Fibroblast of skin of back (primary cell): ENCODE measurements at regions not wholly inside any gene's neighbourhood (a gene's known extent, or its start where the extent isn't known, plus 50 kb on each side); places are given as distances from the start of the nearest gene placed in this dataset.

Experiments
- DNase-seq: peaks from one replicate; pipeline ENCODE4 v3.0.0-alpha.2; 2013

DNA sequence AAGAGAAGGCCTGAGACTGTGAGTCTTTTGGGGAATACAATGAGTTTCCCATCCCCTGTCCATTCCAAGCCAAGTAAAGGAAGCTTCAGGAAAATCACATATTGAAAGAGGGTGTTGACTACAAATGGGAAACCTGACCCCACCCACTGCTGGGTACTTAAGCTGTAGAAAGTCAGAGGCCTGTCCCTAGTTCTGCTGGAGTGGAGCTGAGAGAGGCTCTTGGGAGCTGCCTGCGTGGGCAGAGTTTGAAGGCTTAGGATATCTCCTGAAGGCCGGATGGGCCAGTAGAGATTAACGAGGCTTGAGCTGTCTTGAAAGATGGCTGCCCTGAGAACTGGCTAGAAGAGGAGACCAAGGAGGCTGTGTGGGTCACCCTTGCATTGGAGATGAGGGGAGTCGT lies 176.2 kb upstream of the NECTIN1 start:
- no peak for DNase-seq

DNA sequence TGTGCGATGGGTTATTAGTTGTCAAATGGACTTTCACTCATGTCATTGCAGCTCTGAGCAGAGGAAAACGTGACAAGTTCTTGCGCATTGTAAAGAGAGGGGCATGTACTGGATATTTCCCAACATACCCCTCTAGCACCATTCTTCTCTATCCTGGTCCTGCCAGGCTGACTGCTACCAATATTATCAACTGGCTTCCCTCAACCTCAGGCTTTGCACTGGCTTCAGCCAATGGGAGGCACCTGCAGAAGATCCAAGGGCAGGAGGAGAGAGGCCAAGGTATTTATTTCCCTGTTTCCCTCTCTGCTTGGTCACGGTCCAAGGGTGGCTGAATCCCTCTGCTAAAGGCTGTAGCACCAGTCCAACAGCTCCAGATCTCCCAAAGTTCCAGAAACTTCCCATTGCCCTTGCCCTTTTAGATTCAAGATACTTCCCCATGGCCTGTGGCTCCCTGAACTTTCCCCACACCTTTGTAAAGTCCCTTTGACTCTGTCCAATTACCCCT lies 175.6 kb upstream of the NECTIN1 start:
- DNase-seq, result no peak

DNA sequence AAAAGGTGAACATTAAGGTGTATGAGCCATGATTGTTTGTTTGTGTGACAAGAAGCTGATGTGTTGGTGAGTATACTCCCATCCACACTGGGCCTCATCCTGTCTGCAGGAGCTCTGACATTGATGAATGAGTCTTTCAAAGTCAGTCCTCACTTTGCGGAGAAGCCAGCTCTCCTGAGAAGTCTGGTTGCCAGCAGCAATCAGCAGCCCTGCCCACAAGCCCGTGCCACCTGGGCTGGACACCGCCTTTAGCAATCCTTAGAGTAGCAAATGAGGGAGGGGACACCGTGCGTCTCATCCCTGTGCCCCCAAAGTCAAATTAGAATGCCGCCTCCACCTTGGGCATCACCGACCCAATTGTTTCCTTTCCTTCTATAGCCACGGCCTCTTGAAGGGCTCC lies 174.8 kb upstream of the NECTIN1 start:
- DNase-seq, result no peak

DNA sequence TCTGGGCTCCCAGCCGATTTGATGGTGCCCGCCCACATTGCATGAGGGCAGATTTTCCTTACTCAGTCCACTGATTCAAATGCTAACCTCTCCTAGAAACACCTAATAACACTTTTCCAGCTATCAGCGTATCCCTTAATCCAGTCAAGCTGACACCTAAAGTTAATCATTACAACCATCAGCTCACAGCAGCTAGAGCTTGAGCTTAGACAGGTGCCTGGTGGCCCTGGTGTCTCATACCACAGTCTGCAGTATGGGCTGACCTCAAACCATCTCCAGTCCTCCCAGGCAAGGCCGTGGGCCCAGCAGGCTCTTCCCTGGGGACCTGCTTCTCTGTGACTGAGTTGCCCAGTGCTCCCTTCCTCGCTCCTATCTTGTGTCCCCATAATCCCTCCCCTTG lies 174.4 kb upstream of the NECTIN1 start:
- DNase-seq, result no peak

DNA sequence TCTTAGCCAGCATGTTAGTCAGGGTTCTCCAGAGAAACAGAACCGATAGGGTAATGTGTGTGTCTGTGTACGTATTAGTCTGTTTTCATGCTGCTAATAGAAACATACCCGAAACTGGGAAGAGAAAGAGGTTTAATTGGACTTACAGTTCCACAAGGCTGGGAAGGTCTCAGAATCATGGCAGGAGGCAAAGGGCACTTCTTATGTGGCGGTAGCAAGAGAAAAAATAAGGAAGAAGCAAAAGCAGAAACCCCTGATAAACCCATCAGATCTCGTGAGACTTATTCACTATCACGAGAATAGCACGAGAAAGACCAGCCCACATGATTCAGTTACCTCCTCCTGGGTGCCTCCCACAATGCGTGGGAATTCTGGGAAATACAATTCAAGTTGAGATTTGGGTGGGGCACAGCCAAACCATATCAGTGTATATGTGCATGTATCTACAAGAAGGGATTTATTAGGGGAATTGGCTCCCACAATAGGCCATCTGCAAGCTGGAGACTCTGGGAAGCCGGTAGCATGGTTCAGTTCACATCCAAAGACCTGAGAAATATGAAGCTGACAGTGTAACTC lies 173.7 kb upstream of the NECTIN1 start:
- no peak for DNase-seq

DNA sequence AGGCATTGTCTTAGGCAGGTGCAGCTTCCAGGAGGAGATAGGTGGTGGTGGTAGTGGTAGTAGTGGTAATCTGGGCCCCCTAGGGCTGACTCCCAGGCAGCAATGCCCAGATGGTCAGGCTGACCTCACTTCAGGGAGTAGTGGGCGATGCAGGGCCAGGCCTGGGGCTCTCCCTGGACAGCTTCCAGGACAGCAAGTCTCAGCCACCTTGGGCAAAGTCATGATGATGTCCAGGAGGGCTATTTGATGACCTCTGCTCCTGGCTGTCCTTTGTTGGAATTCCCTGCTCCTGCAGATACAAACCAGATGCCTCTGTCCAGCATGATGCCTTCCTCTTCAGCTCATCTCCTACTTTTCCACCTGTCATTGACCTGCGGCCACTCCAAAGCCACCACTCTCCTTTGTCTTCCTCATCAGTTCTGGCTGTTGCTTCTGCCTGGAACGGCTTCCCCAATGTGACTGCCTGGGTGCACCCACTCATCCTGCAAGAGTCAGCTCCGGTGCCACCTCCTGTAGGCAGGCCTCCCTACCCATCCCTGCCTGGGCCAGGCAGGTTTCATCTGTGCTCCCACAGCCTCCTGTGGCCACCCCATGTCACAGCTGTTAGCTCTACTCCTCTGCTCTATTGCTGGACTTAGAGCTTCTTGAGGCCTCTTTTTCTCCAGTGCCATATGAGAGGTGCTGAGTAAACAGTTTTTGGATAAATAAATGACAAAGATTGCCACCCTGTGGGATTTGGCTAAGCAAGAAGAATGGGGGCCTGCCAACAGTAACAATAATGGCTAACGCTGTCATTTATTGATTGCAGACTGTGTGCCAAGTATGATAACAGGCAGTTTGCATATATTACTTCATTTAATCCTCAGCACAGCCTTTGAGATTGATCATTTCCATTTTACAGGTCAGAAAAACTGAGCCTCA lies 172.9 kb upstream of the NECTIN1 start:
- no peak for DNase-seq

DNA sequence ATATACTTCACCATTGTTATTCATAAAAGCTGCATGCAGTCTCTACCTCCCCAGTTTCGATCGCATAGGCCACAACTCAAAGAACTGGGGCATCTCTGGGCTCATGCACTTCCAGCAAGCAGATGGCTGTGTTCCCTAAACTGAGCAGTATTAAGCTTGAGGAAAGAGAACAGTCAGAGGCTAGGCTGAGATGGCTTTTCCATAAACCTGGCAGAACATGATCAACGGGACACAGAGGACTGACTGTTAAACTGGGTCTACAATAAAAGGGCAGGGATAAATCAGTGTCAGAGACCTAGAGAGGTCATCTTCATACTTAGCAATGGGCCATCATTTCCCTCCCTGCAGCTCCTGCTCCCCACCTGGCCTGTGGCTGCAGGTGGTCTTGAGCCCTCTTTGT lies 171.0 kb upstream of the NECTIN1 start:
- no peak for DNase-seq

DNA sequence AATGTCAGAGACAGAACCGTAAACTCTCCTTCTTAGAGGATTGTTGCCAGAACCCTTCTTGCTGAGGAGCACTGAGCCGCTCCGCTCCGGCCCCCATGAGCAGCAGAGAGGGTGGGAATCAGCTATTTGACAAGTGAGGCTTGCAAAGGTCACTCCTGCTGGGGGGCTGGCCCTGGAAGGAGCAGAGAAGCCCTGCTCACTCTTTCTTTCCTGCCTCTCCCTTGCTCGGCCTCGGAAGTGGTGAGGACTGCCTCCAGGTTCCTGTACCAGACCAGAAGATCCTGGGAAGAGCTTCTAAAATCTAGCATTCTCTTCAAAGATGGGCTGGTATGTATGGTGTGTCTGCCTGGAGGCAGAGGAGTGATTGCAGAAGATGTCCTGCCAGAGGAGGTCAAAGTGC lies 168.6 kb upstream of the NECTIN1 start:
- DNase-seq, result no peak

DNA sequence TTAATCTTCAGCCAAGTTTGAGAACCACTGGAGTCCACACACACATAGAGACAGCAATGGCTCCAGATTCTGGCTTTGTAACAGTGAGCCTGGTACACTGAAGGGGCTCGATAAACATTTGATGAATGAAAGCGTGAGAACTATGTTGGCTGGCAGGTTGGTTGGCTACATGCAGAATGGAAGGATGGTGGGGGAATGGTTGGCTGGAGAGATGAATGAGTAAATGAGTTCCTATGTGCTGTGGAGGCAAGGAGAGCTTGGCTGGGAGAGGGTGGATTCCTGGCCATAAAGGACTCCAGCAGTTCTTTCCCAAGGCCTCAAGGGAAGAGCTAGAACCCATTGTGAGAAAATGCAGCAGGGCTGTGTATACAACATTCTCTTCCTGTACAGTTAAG lies 168.0 kb upstream of the NECTIN1 start:
- DNase-seq, result no peak

DNA sequence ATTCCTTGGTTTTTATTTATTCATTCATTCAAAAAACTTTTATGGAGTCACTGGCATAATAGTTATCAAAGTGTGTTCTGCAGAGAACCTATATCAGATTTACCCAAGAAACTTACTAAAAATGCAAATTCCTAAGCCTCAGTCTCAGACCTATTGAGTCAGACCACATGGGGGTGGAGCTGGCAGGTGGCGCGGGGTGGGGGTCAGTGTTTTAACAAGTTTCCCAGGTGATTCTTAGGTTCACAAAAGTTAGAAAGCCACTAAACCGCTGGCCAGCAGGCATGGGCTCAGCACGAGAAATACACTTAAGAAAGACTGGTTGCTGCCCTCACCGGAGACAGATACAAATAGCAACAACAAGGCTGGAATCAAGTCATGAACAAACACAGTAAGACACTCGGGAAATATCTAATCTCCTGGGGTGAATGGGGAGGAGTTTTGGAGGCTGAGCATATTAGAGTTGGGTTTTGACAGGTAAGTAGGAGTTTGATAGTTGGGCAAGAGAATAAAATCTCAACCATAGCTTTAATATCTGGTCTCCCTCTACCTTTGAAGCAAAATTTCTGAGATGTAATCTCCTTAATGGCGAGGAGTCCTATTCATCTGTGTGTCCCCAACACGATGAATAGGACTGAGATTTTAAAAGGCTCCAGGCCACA lies 167.5 kb upstream of the NECTIN1 start:
- no peak for DNase-seq

DNA sequence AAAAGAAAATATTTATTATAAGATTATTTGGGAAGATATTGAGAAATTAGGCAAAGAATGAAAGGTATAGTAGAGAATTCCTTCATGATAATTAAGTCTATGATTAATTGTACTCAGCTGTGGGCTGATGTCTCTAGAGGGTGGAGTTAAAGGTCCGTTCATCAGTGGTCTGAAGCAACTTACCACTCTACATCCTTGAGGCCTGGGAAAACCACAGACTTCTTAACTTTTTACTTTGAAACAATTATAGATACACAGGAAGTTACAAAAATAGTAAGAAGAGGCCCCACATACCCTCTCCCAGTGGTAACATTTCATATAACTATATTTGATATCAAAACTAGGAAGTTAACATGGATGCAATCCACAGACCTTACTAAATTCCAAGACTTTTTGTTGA lies 167.0 kb upstream of the NECTIN1 start:
- DNase-seq, result no peak

DNA sequence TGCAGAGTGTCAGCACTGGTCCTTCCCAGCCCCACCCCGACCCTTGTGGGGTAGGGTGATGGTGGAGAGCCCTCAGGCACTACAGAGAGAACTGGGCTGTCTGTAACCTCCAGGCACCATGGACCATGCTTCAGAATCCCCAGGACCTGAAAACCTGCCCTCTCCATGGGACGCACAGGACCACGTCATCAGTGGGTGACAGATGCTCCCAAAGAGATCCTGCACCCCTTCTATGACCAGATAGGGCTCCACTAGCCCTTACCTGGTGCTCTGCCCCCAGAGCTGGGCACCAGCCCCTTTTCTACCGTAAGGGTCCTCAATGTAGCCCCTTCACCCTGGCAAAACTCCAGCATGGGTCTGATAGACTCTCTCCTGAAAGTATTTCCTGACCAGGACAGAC lies 165.9 kb upstream of the NECTIN1 start:
- DNase-seq, result no peak

DNA sequence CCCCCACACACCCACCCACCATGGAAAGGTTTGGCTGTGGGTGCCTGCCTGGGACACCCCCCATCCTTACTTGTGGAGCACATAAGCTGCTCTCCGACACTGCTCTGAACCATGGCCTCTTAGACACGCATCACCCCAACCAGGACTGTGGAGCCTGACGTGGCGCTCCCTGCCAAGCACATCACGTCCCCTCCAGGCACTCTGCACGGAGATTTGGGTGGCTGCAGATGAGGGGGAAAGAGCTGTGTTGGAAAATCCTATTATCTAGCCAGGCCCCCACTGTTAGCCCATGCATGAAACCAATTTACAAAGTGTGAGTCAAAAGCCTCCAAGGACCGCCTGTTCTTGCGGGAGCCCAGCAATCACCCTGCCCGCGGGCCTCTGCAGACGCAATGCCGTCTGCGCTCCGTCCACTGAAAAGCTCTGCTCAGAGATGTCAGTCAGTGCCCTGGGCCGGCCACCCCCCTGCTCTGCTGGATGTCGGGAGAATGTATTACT lies 163.4 kb upstream of the NECTIN1 start:
- no peak for DNase-seq

DNA sequence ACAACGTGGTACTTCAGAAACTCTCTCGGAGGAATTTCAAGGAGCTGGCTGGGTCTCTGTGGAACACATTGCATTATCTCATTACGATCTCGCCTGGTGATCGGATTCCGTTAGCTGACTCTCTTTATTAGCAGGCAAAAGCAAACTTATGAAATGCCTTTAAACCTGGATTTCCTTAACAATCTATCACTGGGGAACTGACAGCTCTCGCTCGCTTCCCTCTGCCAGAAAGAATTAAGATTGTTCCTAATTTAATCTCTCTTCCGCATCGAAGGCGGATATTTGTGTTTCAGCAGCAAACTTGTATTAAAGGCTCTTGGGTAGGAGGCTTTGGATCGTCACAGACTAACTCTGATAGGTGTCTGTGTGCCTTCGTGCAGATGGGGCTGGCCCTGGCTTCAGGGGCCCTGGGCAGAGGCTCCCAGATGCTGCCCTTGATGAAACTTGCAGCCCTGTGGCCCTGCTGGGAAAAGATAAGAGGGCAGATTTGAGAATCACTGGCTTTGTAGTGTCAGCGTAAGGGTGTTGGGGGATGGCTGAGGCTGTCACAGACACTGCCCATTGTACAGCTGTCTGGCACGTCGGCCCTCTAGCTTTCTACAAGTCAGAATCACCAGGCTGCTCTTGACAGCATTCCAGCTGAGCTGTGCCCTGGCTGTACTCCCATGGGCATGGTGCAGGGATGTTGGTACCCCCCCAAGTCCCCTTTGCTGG lies 162.2 kb upstream of the NECTIN1 start:
- DNase-seq, result no peak

DNA sequence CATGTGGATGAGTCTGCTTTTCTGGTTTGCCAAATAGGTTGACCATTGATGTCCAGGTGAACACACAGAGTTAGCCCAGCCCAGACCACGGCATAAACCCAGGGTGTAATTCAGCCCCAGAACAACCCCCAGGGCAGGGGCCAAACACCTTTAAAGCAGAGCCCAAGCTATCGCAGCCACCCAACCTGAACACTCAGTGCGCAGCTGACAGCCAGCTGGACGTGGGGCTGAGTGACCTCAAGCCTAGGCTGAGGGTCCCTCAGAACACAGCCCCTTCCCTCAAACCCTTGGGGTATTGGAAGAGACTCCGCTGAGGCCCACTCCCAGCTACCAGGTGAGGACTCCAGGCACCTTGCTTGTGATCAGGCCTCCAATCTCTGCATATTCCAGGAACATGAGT lies 161.5 kb upstream of the NECTIN1 start:
- no peak for DNase-seq

DNA sequence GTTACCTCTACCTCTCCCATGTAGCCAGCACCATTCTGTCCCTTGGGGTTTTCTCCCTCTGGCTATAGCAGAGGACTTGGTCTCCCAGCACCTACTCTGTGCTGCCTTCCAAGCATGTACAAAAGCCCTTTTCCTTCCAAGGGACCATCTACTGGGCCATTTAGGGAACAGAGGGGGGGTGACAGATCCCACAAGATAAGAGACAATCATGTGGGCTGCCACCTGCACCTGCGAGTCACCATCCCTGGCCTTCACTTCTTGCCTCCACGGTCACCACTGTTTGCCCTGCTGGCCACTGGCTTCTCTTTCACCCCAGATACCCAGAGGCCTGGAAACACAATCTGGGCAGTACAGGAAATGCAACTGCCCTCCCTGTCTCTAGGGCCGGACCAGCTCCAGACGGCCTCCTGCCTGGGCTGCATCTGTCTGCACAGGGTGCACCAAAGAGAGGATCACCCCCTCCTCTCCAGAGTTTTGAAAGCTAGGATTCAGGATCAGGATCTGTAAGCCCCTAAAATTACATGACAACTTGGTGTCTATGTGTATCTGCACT lies 160.8 kb upstream of the NECTIN1 start:
- DNase-seq, result no peak

DNA sequence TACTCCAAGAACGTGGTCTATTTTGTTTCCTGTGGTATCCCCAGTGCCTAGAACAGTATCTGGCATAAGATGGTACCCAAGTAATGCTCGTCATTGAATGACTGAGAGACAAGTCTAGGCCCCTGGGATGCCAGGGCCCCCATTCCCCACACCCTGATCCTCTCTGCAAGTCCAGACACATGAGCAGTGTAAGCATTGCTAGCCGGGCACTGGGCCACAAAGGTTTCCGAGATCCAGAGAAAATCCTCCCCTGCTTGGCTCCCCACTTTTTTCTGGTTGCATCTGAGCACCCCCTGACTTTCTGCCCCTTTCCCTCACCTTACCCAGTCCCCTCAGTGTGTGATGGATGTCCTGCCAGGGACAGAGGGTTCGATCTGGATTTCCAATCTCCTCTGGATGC lies 160.1 kb upstream of the NECTIN1 start:
- no peak for DNase-seq

DNA sequence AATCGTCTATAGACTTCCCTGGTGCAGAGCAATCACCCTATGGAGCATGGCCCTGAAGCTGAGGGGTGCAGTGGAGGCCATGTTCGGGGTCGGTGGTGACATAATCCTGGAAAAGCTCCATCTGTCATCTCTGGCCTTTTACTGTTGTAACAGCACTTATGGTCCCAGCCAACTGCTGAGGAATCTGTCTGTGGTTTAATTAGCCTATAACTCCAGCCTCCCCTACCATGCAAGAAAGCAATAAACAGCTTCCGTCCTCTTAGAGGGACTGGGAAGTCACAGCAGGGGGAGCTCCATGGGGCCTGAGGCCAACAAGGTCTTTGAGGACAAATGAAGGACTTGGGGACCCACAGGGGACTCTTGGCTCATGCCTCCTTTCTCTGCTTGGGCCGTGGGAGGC lies 159.1 kb upstream of the NECTIN1 start:
- DNase-seq, result no peak

DNA sequence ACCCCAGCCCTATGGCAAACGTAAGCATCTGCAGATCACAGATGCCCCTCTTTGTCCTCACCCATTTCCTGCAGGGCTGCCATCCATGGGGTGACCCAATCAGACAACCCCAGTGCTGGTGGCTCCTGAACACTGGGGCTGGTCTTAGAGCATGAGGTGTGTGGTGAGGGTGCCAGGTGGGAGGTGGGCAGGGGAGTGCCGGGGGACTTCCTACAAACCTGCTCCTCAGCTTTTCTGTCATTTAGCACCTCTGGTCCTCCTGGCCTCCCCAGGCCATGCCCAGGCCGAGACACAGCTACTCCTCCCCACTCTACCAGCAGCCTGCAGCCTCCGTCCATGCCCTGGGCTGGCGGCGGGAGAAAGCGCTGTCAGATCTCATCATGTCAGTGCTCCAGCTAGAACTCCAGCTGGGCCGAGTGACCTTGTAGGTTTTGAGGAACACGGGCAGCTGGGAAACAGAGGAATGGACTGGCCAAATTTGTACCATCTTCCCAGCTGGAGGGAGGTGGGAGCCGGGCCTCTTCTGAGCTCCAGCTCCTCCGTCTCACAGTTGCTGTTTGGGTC lies 157.7 kb upstream of the NECTIN1 start:
- no peak for DNase-seq

DNA sequence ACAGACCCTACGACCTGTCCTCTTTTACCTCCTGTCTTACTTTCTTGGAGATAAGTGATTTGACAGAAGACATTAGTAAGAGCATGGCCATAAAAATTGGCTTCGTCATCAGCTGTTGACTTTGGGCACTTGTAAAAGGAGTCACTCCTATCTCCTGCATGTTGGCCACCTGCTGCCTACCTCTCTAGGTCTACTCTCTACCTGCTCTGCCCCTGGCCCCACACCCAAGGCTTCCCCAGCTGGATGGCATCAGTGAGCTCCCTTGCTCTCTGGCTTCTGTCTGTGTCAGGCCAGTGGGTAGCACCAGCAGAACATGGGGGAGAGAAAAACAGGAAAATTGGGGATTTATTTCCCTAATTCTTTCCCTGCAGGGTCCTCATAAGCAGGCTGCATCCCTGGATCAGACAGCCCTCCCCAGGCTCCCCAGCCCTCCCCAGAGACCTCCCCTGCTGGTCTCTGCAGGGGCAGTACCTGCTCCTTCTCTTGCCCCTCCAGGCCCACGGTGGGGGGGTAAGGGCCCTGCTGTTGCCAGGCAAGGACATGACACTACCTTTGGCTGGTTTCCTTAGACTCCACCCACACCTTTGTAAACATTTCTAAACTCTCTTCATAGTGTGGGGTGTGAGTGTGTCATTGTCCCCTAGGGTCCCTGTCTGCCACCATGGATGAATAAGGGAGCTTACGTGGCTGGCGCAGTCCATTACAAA lies 157.0 kb upstream of the NECTIN1 start:
- DNase-seq, result no peak

DNA sequence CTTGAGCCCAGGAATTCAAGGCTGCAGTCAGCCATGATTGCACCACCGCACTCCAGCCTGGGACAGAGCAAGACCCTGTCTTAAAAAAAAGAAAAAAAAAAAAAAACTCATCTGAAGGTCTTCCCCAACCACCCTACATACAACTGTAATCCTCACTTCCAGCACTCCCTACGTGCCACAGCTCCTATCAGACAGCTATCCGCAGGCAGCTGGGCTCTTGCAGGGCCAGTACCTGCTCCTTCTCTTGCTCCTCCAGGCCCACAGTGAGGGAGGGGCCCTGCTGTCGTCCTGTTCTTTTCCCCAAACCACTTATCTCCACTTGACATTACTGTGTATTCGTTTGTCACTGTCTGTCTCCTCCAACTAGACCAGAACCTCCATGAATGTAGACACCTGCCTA lies 156.1 kb upstream of the NECTIN1 start:
- no peak for DNase-seq

DNA sequence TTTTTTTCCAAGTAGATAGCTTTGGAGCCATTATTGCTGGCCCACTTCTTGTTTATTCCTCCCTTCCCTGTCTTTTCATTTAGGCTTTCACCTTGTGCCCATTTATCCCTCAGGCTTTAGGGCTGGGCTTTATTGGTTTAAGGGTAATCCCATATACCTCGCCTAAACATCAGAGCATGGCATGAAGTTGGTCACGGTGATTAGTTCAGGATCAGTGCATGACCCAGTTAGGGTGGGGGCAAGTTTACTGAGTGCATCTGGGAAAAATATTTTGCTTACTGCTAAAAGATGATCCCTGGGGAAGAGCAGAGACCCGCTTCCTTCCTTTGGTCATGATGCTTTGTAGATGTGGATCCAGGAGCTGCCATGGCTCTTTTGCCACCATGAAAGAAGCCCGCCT lies 153.3 kb upstream of the NECTIN1 start:
- no peak for DNase-seq
